ENCODE measurements at regions not wholly inside any gene's neighbourhood (a gene's known extent, or its start where the extent isn't known, plus 50 kb on each side); places are given as distances from the start of the nearest gene placed in this dataset.
"Not testable (repeated sequence)": the region's sequence is repeated elsewhere in the genome, so short reads cannot be mapped to it uniquely, and the experiment has no call there.

DNA sequence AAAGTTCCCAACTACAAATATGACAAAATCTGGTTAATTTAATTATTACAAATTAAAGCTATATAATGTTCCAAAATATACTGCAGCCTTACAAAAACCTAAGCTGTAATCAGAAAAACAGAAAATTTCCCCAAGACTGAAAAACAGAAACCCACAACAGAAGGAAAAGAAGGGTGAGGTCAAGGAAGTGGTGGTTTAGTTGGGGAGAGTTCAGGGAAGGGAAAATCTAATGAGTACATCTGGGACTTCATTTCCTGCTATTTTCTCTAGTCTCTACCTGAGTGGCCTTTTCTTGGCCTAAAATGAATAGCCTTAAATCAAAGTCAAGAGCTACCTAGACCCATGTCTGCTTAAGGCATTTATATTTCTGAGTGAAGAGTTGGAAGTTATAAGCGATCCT, 66.2 kb upstream of the BEND6 start:
- Mint-ChIP-seq H3K4me1 (no peaks in the 10 kb centered on the region), H3K27ac (no peak overlapping the region), H3K9me3 (peaks cover 4% of the 10 kb centered on the region), H3K4me3 (no peak overlapping the region), H3K36me3 (ENCODE audit: low read depth) (no peaks in the 10 kb centered on the region), H3K27me3 (ENCODE audit: low read depth, poor library complexity) (peaks cover 3% of the 10 kb centered on the region)
- no peak for TF ChIP-seq CTCF (IDR thresholded peaks at IDR 0.05)
- no peak for DNase-seq

DNA sequence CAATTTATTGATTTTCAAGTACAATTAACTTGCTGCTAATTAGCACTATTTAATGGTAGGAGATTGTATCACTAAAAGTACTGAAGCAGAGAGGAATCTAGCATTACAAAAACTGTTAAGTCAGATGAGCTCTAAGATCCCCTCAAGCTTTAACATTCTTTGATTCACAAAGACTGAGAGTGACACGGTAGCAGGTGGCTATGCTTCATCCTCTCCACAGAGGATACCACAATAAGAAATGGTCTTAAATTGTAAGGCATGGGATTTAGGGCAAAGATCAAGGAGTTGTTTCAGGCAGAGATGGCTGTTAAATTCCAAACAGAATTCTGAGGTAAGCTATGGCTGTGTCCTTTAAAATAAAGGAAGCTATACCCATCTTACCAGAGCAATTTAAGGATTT, 67.8 kb upstream of the BEND6 start:
- no peaks in the 10 kb centered on the region for H3K36me3 Mint-ChIP-seq (ENCODE audit: low read depth)
- no peak for DNase-seq
- no peaks in the 10 kb centered on the region for H3K9me3 Mint-ChIP-seq
- no peaks in the 10 kb centered on the region for H3K4me1 Mint-ChIP-seq
- peaks cover 3% of the 10 kb centered on the region for H3K27me3 Mint-ChIP-seq (ENCODE audit: low read depth, poor library complexity)
- H3K4me3 Mint-ChIP-seq: no peak overlapping the region
- TF ChIP-seq CTCF (IDR thresholded peaks at IDR 0.05): no peak
- no peak overlapping the region for H3K27ac Mint-ChIP-seq

DNA sequence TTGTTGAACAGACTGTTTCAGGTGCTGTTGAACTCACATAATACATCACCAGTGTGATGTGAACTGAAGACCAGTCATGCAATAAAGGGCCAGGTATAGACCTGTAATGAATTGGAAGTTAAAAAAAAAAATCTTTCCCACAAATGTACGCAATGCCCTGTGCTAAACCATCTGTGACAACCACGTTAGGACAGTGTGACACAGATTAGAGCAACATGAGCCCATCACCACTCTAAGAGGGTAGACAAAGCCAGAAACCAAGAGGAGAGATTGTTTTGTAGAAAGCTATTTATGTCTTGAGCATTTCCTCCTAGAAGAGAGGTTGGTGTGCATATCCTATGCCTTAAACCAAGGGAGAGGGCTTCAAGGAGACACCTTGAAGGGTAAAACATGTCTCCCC, 77.0 kb upstream of the BEND6 start:
- no peak for TF ChIP-seq CTCF (IDR thresholded peaks at IDR 0.05)
- Mint-ChIP-seq H3K4me3 (no peak overlapping the region), H3K36me3 (ENCODE audit: low read depth) (no peaks in the 10 kb centered on the region), H3K27ac (no peak overlapping the region), H3K4me1 (no peaks in the 10 kb centered on the region), H3K9me3 (no peaks in the 10 kb centered on the region), H3K27me3 (ENCODE audit: low read depth, poor library complexity) (no peaks in the 10 kb centered on the region)
- no peak for DNase-seq

DNA sequence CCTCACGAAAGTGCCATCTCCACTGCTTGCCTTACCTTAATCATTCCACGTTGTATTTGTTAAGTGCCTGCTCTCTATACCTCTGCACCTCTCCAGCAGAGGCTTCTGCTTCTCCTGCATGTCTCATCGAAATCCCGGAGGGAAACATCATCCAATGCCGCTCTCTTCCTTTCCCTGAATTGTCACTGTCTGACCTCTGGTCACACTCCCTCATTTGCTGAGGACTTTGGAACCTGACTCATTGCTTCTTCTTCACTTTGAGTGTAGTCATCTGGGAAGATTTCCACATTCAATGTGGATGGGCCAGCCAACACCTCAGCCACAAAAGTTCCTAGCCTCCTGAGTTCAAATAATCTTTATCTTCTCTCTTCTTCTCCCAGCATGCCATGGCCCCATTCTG, 78.9 kb upstream of the BEND6 start:
- no peak for DNase-seq
- Mint-ChIP-seq H3K4me1 (no peaks in the 10 kb centered on the region), H3K27ac (no peak overlapping the region), H3K4me3 (no peak overlapping the region), H3K36me3 (ENCODE audit: low read depth) (no peaks in the 10 kb centered on the region), H3K9me3 (no peaks in the 10 kb centered on the region), H3K27me3 (ENCODE audit: low read depth, poor library complexity) (no peaks in the 10 kb centered on the region)
- no peak for TF ChIP-seq CTCF (IDR thresholded peaks at IDR 0.05)

DNA sequence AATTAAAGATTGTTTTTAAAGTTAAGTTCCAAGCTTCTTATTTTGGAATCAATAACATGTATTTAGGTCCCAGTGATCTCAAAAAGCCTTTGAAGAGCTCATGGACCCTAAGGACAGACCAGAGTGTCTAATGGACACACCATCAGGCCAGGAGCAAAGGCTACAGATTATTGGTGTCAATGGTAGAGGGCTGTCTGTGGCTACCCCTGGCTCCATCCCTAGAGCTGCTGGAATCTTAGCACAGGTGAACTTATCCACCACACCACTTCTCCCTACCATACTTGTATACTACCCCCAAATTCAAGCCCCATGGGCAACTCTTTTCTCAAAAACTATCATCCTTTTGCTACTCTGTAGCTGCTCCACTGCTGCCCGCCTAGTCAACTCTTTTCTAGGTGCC, 79.4 kb upstream of the BEND6 start:
- no peaks in the 10 kb centered on the region for H3K9me3 Mint-ChIP-seq
- no peaks in the 10 kb centered on the region for H3K27me3 Mint-ChIP-seq (ENCODE audit: low read depth, poor library complexity)
- TF ChIP-seq CTCF (IDR thresholded peaks at IDR 0.05): no peak
- no peaks in the 10 kb centered on the region for H3K36me3 Mint-ChIP-seq (ENCODE audit: low read depth)
- no peak for DNase-seq
- H3K4me3 Mint-ChIP-seq: no peak overlapping the region
- no peak overlapping the region for H3K27ac Mint-ChIP-seq
- no peaks in the 10 kb centered on the region for H3K4me1 Mint-ChIP-seq

- no peak overlapping the region for H3K4me3 Mint-ChIP-seq
- no peaks in the 10 kb centered on the region for H3K9me3 Mint-ChIP-seq
- H3K27ac Mint-ChIP-seq: no peak overlapping the region
- no peak for TF ChIP-seq CTCF (IDR thresholded peaks at IDR 0.05)
- no peak for DNase-seq
- peaks cover 2% of the 10 kb centered on the region for H3K4me1 Mint-ChIP-seq
- H3K36me3 Mint-ChIP-seq (ENCODE audit: low read depth): no peaks in the 10 kb centered on the region
- H3K27me3 Mint-ChIP-seq (ENCODE audit: low read depth, poor library complexity): no peaks in the 10 kb centered on the region
Observed at GRCh38 chr6:56874328-56874727, 80.6 kb upstream of the BEND6 start.

- not testable (repeated sequence) for H3K36me3 Mint-ChIP-seq (ENCODE audit: low read depth); H3K27ac Mint-ChIP-seq; H3K4me3 Mint-ChIP-seq; H3K9me3 Mint-ChIP-seq; DNase-seq; H3K27me3 Mint-ChIP-seq (ENCODE audit: low read depth, poor library complexity)
- H3K4me1 Mint-ChIP-seq: peaks cover 16% of the 10 kb centered on the region
Observed at GRCh38 chr6:56870053-56870452, 84.9 kb upstream of the BEND6 start.
